NCI-H524 (cell line): ENCODE measurements at regions not wholly inside any gene's neighbourhood (a gene's known extent, or its start where the extent isn't known, plus 50 kb on each side); places are given as distances from the start of the nearest gene placed in this dataset.
A peak's percentile ranks its signal among the peaks of the same experiment; 100 is the strongest.

Experiments
- DNase-seq, 2 experiments: peaks; one replicate each; lab custom pipeline; 2025; lab: John Stamatoyannopoulos, UW

DNA sequence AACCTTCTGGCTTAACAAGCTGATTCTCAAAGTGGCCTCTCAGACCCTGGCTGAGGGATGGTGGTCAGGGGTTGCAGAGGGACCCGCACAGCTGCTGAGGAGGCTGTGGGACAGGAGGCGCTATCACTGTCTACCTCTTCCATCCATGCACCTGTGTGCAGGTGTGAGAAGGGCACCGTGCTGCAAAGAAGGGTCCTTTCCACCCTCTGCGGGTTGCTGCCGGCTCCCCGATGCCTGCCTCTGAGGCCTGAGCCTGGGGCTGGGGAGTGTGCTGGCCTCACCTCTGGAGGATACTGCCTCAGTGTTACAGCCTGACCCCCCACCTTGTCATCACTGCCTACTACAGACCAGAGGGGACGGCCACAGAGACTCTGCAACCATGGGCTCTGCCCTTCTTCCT is 66.1 kb upstream of the B3GAT1 start:
- DNase-seq = no peak

DNA sequence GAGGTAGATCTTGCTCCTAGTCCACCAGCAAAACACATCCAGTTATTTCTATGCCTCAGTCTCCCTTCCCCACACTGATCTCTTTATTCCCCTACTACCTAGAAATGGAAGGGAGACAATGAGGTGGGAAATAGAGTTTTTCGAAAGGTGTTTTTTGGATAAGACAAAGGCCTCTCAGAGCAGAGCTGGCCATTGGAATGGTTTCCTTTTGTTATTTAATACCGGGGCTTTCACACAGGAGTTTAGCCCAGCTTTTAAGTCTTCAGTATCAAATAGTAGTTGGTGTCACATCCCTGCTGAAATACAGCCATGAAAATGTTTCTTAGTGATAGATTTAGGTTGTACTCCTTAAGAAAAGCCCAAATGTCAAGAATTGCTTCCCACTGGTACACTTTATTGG is 65.4 kb upstream of the B3GAT1 start:
- DNase-seq = no peak

DNA sequence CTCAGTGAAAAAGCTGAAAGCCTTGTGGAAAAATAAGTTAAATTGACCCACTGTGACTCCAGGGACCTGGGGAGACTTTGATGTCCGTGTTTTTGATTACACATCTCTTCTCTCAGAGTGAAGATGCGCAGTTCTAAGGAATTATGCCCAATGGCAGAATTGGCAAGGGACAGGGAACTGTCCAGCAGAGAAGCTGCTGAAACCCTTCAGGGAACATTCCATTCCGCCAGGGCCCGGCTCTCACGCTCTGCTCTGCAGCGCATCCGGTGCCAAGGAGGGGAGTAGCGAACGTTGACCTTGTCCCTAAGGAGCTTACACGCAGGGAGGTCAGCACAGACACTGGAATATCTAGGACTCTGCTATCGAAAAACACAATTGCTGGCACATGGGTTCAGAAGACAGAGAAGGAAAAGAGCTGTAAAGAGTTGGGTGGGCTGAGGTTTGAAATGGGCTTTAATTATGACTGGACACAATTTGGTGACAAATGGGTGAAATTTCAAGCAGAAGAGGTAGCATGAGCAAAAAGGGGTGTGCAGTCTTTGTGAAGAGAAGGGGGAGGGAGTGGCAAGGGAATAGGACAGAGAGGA is 64.5 kb upstream of the B3GAT1 start:
- no peak for DNase-seq

DNA sequence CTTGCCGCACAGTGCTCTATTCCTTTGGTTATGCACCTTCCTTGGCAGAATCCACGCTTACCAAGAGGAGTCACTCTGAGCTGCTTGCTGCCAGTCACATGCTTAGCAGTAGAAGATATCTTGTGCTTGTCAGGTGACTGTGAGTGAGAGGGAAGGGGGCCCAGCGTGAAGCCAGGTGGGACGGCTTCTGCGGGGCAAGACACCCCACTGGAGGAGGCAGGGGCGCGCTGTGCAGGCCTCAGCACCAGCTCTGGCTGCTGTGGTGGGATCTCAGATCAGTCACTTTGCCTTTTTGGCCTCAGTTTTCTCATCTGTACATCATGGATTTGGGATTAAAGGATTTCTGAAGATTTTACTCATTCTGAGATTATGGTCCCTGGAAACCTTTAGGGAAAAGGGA is 63.9 kb upstream of the B3GAT1 start:
- no peak for DNase-seq

DNA sequence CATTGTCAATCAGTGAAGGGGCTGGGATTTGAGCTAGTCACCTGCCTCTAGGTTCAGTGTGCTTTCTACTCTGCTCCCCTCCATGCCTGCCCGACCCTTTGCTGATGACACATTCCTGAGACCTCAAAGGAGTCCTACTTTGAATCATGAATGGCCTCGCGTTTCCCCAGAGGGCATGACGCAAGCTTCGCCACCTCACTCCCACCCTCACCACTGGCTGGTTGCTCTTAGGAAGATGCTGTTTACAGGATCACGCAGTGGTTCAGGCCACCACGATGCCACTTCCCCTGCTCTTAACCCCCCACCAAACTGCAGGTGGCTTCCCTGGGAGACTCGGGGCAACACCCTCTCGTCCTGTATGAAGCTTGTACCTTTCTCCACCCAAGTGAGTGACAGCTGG is 62.9 kb upstream of the B3GAT1 start:
- DNase-seq = no peak

DNA sequence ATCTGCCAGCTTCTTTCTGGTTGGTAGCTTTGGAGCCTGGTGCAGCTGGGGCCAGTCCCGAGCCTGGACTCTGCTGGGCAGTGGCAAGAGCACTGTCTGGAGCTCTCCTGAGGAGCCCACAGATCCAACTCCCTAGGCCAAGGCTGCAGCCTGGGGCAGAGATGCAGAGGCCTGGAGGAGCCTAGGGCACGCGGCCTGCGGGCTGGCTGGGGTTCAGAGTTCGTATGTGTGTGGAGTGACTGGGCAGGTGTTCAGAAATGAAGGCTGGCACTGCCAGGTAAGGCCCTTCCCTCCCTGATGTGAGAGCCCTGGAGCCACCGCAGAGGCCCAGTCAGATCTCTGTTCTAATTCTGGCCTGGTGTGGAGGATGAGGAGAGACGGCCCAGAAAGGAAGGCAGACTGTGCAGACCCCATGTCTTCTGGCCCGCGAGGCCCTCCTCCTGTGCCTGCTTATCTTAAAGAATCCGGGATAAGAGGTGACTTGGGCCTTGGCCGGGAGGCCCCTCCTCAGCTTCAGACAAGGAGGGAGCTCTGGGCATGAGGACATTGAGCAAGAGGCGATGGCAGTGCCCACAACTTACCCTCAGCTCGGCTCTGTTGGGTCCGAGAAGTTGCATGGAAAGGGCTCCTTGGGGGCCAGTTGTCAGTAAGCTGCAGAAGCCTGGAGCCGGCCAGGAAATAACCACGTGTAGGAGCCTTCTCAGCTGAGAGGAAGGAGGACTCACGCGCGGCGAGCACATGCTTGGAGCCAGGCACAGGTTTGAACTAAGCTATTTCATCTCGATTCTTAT is 62.2 kb upstream of the B3GAT1 start:
- DNase-seq = no peak

DNA sequence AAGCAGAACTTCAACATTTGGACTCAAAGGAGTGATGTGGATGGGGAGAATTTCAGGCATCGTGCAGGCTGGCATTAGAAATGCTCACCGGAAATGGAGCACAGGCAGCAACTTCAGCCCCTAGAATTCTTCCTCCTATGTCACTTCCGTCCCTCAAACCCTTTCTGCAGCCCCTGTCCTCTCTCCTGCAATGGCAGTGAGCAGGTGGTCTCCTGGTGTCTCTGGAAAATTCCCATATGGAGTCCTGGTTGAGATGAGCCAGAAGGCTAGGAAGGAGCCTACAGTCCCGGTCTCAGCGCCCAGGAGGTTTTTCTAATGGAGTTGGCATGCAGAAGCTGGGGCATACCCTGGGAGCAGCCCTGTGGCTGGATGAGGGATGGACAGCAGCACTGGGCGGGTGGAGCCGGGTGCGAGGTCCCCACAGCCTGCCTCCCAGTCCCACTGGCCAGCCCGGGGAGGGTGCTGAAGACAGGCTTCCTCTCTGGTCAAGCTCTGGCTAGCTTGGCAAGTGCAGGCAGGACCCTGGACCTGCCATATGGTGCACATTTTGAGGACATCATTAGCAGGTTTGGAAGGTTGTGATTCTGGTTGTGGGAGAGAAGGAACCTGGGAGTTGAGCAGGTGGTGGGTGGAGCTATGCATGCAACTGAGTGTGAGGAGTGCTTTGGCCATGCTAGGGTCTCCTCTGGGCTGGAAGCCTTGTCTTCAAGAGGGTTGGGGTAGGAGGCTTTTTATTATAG is 59.8 kb upstream of the B3GAT1 start:
- DNase-seq = peak in 1 of 2 experiments; percentile 22

DNA sequence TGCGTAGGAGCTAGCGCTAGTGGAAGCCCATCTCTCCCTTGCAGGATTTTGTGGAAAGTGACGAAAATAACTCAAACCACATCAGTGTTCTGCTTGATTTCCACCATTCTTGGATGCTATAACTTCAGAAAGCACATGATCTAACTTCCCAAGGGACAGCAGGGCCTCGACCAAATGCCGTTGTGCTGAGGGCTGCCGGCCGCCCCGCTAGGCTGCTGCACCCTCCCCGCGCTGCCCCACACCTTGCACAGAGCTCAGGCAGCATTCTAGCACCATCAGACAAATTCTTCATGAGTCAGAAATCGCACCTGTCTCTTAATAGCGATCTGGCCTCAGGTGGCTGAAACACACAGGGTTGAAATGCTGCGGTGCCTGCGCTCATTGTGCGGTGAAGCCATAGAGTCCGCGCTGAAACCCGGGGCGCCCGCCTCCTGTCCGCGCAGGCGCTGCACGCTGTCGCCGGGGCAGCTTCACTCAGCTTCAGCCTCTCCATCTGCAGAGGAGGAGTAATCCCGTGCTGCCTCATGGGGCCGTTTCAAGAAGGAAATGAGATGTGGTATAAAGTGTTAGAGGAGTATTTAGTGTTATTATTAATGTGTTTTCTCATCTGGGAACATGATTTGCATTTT is 59.2 kb upstream of the B3GAT1 start:
- peak in 1 of 2 experiments; percentile 15 for DNase-seq

DNA sequence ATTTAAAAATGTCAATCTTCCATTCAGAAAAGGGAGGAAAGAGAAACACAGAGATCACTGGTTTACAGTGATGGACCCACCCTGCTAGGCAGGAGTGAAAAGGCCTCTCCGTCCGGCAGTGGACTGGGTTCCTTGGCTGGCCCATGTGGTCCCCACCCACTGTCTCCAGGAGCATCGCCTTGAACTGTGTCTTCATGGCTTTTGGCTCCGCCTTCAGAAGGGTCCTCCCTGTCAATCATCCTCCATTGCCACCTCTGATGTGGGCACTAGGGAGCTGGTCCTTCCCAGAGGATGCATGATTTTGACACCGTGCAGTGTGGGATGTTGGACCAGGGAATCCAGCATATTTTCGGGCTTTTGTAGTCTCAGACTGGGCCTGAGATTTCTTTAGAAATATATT is 58.2 kb upstream of the B3GAT1 start:
- DNase-seq = no peak

DNA sequence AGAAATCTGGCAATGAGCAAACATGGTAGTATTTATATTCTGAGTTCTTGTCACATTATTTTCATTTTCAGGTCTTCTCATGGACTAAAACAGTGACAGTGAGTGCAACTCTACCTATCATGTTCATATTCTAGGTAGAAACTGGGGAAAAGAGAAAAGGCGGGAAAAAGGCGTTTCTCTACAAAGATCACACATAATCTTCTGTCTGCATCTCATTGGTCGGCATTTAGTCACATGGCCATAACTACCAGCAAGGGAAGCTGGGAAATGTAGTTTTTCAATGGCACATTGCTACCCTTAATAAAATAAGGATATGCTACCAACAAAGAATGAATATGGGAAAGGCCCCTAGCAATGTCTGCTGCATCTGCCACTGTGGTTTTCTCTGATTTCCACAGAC is 57.6 kb upstream of the B3GAT1 start:
- DNase-seq = no peak

DNA sequence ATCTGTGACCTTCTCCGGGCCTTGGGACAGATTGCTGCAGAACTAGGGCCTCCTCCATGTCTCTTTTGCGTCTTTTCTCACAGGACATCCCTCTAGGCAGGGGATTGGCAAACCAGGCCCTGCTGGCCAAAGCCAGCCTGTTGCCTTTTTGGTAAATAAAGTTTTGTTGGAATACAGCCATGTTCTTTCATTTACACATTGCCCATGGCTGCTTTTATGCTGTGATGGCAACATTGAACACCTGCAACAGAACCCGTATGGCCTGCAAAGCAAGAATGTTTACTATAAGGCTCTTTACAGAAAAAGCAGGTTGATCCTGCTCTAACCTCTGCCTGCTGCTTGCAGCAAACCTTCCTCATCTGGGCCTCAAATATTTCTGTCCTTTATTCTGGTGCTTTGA is 56.8 kb upstream of the B3GAT1 start:
- DNase-seq = no peak

DNA sequence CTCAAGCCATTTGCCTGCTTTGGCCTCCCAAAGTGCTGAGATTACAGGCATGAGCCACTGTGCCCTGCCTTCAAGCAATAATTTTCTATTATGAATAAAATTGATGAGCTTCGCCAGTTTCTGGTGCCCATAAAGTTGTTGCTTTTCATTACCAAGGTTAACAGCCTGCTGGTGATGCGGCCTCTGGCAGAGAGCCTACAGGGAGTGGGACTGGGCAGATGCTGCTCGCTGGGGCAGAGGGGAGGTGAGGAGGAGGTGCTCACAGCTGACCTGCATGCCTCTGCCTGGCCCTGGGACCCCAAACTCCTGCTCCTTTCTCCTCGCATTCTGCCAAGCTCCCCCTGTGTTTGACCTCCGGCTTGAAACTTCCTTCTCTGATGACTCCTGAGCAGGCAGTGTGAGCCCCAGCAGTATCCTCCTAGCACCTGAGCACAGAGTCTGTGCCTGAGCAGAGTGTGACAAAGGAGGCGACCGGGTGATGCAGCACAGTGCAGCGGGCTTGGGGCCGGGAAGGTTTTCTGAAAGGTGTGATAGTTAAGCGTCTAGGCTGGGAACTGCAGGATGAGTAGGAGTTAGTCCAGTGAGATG is 56.1 kb upstream of the B3GAT1 start:
- no peak for DNase-seq

DNA sequence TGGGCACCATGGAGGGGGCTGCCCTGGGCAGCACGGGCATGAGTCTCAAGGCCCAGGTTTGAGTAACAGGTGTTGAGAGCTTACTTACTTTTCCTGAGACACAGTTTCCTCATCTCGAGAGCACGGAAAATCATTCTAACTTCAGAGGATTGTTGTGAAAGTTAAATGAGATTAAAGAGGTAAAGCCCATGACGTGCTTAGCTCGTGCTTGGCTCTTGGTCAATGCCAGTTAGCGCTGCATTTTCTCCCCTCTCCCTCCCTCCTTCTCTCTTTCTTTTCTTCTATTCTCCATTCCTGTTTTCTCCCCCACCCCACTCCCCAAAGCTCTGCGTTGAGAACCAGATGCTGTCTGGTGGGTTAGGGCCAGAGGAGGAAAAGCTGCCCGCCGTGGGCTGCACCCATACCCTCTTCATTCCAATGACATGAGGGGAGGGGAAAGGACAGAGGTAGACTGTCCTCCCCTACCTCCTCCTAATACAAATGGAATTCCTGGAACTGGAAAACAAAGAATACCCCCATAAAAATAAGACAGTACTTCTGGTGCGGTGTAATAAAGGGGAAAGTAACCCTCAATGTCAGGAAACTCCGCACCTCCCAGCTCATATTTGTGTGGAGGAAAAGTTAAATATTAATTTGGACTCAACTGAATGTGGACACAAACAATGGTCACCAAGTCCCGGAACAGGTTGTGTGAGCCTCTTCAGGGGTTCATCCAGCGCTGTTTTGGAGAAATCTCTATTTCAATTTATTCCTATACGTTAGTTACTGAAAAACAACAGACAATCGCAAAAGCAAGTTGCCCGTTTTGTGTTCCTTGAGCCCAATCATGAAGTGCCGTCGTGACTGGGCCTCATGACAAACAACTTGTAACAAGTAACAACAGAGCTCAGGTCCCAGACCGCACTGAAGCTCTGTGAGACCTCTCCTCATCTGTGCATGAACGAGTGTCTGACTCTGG is 54.8 kb upstream of the B3GAT1 start:
- peak in 1 of 2 experiments; percentile 35 for DNase-seq

DNA sequence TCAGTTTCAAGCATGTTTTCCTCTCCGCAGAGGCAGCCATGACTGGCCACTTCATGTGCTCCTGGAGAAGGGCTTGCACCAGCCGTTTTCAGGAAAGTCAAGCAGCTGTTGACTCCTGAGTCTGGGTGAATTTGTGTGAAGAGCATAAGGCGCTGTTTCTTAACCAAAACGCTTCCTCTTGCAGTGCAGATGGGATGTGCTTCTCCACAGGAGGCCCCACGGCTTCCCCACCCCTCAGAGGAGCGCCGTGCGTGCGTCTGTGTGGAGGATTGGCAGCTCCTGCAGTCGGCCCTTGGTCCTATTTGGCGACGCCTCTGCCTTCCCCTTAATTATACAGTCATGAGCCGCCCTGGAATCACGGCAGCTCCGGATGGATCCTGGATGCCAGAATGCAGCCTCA is 54.1 kb upstream of the B3GAT1 start:
- peak; percentile 82 to 89 for DNase-seq

DNA sequence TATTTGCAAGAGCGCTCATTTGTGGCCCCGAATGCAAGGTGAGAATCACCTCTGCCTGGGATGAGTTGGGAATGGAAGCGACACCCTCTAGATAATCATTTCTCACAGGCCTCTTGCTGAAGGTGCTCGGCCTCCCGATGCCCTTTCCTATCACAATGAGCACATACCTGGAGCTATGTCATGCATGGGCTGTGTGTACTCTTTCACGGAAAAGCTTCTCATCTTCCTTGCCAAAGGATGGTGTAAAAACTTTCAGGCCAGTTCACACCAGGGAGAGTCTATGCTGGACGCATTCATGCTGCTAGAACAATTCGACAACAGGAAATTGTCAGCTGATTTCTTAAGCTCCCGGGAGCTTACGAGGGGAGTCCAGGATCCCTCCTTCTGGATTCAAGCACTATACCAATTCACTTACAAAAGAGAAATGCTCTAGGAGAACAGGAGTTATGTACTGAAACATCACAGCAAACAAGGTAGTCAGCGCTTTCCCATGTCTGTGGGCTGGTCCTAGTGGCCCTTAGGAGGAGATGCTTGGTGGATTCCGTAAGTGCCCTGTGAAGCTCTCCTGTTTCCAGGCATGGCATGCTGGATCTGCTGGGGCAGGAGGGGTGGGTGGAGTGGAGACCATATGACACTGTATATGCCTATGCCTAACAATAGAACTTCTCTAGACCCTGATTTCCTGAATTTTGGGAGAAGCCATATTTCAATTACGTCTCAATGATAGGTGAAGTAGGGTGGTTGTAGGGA is 53.1 kb upstream of the B3GAT1 start:
- no peak for DNase-seq

DNA sequence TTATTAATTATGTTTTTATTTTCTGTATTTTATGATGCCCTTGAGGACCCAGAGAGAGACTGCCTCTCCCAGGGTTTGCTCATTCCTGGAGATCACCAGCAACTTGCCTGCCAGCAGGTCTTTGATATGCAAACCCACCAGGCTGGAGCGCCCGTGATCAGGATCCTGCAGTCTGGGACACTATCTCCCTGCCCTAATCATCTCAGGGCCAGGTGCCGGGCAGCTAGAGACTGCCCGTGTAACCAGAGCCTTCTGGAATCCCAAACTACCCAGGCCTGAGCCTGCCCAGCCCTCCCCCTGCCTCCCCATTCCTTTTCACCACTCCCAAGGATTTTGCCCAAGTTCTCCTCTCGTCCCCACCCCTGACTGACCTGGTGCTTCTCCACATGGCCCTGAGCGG is 52.2 kb upstream of the B3GAT1 start:
- no peak for DNase-seq

DNA sequence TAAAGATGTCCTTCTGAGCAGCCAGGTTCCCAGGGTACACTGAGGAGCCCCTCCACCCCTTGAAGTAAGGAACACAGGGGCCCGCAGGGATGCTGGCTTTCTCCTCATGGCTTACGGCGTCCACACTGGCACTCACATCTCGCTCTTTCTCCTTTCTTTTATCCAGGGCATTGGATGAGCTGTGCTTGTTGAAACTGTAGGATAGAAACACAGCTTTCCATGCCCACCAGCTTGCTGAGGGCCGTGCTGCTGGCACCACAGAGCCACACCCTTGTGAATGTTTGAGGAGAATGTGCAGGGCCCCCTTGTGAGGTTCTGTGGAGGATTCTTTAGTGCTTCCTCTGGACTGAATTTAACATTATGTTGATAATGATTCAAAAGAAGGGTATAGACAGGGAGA is 51.7 kb upstream of the B3GAT1 start:
- no peak for DNase-seq
